Erythroblast (primary cell): ENCODE measurements at regions not wholly inside any gene's neighbourhood (a gene's known extent, or its start where the extent isn't known, plus 50 kb on each side); places are given as distances from the start of the nearest gene placed in this dataset.

Experiments used
- GATA1 ChIP-seq: IDR thresholded peaks from 2 replicates; pipeline ENCODE4 v1.6.1; 2011; ENCODE audit warnings: low read depth, mild to moderate bottlenecking, control low read depth, low read length, moderate library complexity
- POLR2A ChIP-seq: IDR thresholded peaks from 2 replicates; pipeline ENCODE4 v1.6.1; 2011; ENCODE audit warnings: mild to moderate bottlenecking, low read length

DNA sequence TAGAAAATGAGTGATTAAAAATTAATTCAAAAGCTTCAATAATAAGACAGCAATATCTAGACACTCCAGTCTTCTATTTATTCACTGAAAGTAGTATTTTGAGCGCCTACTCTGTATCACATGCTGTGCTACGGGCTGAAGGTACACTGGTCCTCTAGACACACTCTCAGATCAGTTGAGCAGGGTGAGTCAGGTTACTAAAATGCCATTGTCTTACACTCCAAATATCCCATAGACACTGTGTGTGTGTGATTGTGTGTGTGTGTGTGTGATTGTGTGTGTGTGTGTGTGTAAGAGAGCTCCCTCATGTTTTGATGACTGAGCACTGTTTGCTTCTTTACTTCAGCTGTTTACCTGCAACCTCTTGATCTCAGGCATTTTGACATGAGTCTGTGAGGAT is 342.8 kb upstream of the BOD1L1 start:
- TF ChIP-seq POLR2A, result no peak
- no peak for TF ChIP-seq GATA1
